NT2/D1 (cell line): ENCODE measurements at regions not wholly inside any gene's neighbourhood (a gene's known extent, or its start where the extent isn't known, plus 50 kb on each side); places are given as distances from the start of the nearest gene placed in this dataset.

Source experiments
- SUZ12 ChIP-seq: IDR thresholded peaks from 2 replicates; pipeline ENCODE4 v1.6.1; 2011; ENCODE audit not compliant: insufficient read length, insufficient read depth; ENCODE audit errors: extremely low read depth
- YY1 ChIP-seq: IDR thresholded peaks from 2 replicates; pipeline ENCODE4 v1.6.1; 2011; ENCODE audit not compliant: insufficient read length, insufficient read depth

- no peak for TF ChIP-seq SUZ12
- TF ChIP-seq YY1, result no peak
Measured at GRCh38 chr3:102005551-102005950, 156.2 kb downstream of the NFKBIZ start.
